K562 (cell line): ENCODE measurements at regions not wholly inside any gene's neighbourhood (a gene's known extent, or its start where the extent isn't known, plus 50 kb on each side); places are given as distances from the start of the nearest gene placed in this dataset.

Source experiments
- CC2D1A ChIP-seq: fragments of 450-650 bp; IDR thresholded peaks from 2 replicates; pipeline ENCODE4 v1.6.1; 2017; ENCODE audit warnings: mild to moderate bottlenecking
- GMEB1 ChIP-seq: fragments of 250-450 bp; sonication (Bioruptor Pico); IDR thresholded peaks from 2 replicates; pipeline ENCODE4 v1.4.0; 2020; ENCODE audit warnings: mild to moderate bottlenecking
- MGA ChIP-seq: fragments of 450-650 bp; IDR thresholded peaks from 2 replicates; pipeline ENCODE4 v1.6.1; 2016; ENCODE audit warnings: mild to moderate bottlenecking, moderate library complexity
- RBM25 ChIP-seq: fragments of 200-400 bp; formaldehyde crosslinking; IDR thresholded peaks from 2 replicates; pipeline ENCODE4 v1.6.1; 2018; ENCODE audit warnings: low read length, low read depth, moderate library complexity; ENCODE audit not compliant: severe bottlenecking
- SMARCE1 ChIP-seq: fragments of 450-650 bp; IDR thresholded peaks from 2 replicates; pipeline ENCODE4 v1.7.1; 2016; ENCODE audit warnings: mild to moderate bottlenecking
- TGIF2 ChIP-seq: sonication (generic); formaldehyde crosslinking; IDR thresholded peaks from 2 replicates; pipeline ENCODE4 v1.8.1; 2022; ENCODE audit warnings: mild to moderate bottlenecking, missing genetic modification reagents, moderate library complexity
- ZNF512 ChIP-seq: IDR thresholded peaks from 2 replicates; pipeline ENCODE4 v1.6.1; 2016; ENCODE audit warnings: missing genetic modification characterization, missing compliant biosample characterization
- ZNF766 ChIP-seq: fragments of 200-800 bp; sonication (Bioruptor generic); conservative IDR thresholded peaks from 2 replicates; pipeline ENCODE4 v1.6.1; 2016; ENCODE audit warnings: missing genetic modification characterization, missing compliant biosample characterization
- ZZZ3 ChIP-seq: fragments of 450-650 bp; IDR thresholded peaks from 2 replicates; pipeline ENCODE4 v1.6.1; 2016; ENCODE audit warnings: antibody characterized with exemption, mild to moderate bottlenecking, moderate library complexity

DNA sequence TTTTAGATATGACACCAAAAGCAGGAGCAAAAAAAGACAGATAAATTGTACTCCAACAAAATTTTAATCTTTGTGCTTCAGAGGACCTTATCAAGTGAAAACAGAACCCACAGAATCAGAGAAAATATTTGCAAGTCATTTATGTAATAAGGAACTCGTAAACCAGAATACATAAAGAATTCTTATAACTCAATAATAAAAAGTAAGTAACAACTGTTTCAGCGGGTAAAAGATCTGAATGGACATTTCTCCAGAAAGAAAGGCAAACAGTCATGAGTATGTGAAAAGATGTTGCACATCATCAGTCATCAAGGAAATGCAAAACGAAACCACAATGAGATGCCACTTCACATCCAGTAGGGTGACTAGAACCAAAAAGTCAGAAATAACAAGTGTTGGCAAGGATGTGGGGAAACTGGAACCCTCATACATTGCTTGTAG, 167.7 kb upstream of the KCTD7 start (continued):
- no peak for TF ChIP-seq MGA
- TF ChIP-seq CC2D1A, result no peak
- TF ChIP-seq ZNF766 (CRISPR knock-in tag), result no peak
- no peak for TF ChIP-seq RBM25
- no peak for TF ChIP-seq ZNF512 (tag)
- no peak for TF ChIP-seq TGIF2 (CRISPR knock-in tag)
- no peak for TF ChIP-seq GMEB1 (CRISPR knock-in tag)
- peak; percentile 87 for TF ChIP-seq SMARCE1
- no peak for TF ChIP-seq ZZZ3
